GM18505 (cell line): ENCODE measurements at regions not wholly inside any gene's neighbourhood (a gene's known extent, or its start where the extent isn't known, plus 50 kb on each side); places are given as distances from the start of the nearest gene placed in this dataset.
"Not testable (repeated sequence)": the region's sequence is repeated elsewhere in the genome, so short reads cannot be mapped to it uniquely, and the experiment has no call there.

Experiments
- ATAC-seq: cut with Tn5 transposase; IDR thresholded peaks from one replicate; pipeline ENCODE4 v1.9.1; 2021; ENCODE audit not compliant: unreplicated experiment
- POLR2A ChIP-seq: IDR thresholded peaks from 4 replicates; pipeline ENCODE4 v1.6.1; 2011; ENCODE audit warnings: borderline replicate concordance; ENCODE audit not compliant: insufficient read depth, insufficient read length; ENCODE audit errors: extremely low read depth

DNA sequence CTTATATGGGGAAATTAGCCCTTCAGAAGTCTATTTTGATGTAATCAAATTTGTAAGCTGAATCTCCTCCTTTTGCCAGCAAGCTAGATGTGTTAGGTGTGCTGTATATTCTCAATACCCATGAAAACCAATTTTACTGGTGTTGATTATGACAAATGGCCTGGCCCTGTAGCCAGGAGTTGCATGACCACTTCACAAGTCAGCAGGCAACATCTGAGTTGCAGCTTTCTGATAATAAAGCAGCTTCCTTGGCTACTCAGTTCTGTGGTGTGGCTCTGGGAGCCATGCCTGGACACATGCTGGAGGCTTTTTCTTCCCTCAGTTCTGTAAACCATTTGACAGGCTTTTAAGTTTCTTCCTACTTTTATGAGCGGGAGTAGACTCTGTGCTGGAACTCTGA, 154.1 kb upstream of the CXCL13 start:
- ATAC-seq = no peak
- no peak for TF ChIP-seq POLR2A

DNA sequence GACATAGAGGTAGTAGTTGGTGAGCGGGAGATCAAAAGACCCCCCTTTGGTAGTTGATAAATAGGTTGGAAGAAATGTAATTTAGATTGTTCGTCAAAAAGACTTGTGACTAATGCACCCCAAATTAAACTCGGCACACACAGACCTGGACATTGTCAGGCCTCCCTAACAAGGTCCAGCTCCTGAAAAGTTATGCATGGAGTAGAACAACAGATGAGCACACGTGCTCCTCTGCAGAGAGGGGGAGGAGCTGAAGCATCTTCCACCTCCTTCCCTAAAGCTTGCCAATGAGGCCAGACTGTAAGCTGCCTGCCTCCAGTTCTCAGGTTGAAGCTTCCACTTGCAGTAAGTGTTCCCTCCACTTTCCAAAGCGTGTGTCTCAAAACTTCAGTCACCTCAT, 153.5 kb upstream of the CXCL13 start:
- ATAC-seq = not testable (repeated sequence)

DNA sequence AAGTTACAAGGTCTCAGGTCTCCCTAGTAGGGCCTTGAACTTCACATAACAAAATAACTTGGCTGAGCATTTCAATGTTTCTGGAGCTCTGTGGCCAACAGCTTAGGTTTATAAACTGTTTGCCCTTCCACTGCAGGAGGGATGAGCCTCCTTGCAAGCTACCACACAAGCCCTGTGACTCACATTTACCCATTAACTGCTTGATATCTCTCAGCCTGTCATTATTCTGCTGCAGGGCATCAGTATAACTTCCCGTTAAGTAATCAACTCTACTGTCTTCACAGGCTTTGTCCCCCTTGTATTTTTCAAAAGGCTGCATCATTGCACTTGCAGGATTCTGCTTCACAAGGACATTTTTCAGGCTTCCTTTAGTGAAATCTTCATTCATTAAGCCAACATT, 151.7 kb upstream of the CXCL13 start:
- ATAC-seq = no peak
- TF ChIP-seq POLR2A = no peak

DNA sequence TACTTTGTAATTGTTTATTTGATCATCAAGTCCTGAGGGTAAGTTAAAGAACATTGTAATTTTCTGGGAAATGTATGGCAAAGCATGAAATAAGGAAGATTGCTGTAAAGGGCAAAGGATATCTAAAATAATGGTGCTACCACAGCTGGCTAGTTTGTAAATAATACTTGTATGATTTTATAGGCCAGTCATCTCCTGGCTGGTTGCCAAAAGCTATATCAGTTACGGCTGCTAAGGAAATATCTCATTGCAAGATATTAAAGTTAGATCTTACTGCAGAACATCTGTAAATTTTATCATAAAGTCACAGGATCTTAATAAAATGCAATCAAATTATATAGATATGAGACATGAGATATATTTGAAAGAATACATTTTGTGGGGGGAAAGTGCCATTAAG, 150.8 kb upstream of the CXCL13 start:
- no peak for TF ChIP-seq POLR2A
- ATAC-seq = no peak

DNA sequence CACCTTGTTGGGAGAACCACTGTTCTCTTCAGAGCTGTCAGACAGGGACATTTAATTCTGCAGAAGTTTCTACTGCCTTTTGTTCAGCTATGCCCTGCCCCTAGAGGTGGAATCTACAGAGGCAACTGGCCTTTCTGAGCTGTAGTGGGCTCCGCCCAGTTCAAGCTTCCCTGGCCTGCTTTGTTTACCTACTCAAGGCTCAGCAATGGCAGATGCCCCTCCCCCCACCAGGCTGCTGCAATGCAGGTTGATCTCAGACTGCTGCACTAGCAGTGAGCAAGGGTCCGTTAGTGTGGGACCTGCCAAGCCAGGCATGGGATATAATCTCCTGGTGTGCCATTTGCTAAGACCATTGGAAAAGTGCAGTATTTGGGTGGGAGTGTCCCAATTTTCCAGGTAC, 141.5 kb upstream of the CXCL13 start:
- not testable (repeated sequence) for ATAC-seq

DNA sequence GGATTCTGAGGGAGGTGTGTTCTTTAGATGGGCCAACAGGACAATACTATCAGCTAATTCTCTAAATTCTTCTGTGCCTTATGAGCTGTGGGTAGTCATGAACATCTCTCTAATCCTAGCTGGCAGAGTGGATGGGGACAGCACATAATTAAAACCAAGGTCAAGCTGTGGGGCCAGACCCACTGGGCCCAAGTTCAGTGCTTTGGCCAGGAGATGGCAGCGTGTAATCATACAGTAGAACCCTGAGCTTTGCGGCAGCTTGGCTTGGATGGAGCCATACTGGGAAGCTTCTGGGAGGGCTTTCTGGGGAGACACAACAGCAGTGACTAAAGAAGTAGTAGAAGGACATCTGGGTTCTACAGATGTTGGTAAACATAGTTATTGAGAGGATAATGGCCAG, 140.3 kb upstream of the CXCL13 start:
- TF ChIP-seq POLR2A = no peak
- ATAC-seq = no peak

DNA sequence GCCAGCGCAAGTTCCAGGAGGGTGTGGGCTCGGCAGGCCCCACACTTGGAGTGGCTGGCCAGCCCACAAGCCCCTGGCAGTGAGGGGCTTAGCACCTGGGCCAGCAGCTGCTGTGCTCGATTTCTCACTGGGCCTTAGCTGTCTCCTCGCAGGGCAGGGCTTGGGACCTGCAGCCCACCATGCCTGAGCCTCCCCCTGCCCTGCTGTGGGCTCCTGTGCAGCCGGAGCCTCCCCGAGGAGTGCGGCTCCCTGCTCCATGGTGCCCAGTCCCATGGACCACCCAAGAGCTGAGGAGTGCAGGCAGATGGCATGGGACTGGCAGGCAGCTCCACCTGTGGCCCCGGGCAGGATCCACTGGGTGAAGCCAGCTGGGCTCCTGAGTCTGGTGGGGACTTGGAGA, 139.2 kb upstream of the CXCL13 start:
- no peak for ATAC-seq
- TF ChIP-seq POLR2A = no peak

DNA sequence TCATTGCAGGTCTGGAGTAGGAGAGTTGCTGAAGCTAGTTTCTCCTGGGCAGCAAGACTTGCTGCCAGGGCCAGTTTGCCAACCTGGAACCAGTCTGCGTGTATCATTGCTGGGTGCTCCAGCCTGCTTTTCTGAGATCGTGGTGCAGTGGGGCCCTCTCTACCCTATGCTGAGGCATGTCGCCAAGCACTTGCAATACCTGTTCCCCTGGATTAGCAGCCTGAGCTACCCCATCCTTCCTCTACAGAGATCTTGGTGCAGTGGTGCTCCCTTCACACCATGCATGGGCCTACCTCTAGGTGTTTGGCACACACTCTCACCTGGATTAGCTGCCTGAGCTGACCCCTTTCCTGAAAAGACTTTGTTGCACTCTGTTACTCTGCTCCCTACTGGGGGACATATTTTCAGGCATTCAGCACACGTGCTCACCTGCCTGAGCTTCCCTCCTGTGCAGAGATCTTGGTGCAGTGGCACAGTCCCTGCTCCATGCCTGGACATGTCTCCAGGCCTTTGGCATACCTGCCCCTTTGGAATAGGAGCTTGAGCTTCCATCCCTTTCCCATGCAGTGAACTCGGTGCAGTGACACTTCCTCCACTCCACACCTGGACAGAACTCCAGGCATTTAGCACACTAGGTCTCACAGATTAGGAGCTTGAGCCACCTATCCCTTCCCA, 133.7 kb upstream of the CXCL13 start:
- no peak for TF ChIP-seq POLR2A
- no peak for ATAC-seq

DNA sequence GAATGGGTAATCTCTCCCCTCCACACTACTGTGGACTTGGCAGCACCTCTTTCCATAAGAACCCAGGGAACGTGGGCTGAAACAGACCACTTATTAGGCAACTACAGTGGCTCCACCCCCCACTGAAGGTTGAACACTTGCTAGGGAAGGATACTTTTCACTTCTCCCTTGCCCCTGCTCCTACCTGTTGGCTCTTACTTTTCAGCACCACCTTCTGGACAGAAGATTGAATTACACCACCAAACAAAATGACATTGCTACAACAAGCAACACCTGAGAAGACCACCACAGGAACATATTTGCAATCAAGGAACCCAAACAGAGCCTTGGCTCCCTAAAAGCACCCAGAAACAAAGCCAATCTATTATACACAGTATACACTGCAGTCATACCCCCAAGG, 132.1 kb upstream of the CXCL13 start:
- ATAC-seq = no peak
- TF ChIP-seq POLR2A = no peak

DNA sequence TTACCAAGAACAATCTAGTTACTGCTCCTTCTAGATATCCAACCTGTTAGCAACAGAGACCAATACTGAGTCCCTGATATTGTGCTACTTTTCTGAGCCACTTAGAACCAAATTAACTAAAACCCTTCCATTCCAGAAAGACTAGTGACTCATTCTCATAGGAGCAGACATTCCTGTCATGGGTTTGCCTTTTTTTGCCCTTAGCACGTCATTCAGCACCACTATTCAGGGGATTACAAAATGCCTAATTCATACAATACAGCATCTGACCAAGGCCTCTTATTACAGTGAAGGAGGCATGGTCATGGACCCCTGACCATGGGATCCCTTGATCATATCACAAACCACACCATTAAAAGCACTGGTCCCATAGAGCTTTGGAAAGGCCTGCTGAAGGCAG, 123.8 kb upstream of the CXCL13 start:
- TF ChIP-seq POLR2A = no peak
- ATAC-seq = no peak

DNA sequence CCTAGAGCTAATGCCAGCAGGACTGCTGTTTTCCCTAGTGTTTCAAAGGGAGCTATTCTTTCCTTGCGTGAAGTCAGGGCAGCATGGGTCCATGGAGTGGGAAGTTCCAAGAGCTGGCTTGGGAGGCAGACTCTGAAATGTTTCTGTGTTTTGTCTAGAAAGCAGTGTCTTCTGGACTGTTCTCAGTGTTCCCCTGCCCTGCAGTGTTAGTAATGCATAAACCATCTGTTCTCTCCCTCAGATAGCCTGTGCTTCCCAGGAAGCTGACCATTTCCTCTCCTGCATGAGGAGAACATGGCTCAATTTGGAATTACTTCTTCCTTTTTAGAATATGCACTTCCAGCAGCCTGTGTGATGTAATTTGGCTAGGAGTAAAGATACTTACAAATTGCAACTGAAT, 116.7 kb upstream of the CXCL13 start:
- no peak for ATAC-seq
- TF ChIP-seq POLR2A = no peak

DNA sequence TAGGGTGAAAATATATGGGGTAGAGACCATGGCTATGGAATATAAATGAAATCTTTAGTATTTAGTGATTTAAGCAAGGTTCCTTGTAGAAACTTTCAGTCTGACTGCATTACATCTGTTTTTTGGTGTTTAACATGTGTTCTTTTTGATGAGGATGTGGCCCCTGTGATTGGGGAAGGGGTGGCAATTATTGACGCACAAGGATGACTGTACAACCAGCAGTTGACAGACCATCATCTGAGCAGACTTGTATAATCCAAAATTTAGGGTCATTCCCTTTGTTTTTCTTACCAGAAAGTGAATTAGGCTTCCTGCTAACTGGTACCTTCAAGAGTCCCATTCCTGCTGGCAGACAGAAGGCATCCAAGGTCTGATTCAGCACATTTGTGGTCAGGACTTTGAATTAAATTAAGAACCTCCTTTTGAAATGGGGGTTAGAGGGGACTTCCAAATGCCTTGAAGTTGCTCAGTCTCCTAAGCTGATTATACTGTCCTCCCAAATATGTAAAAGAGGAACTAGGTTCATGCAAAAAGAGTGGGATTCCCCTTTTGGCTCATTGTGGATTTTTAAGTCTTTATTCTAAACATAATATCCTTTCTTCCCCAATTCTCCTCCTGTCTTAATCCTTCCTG, 112.4 kb upstream of the CXCL13 start:
- ATAC-seq = peak; percentile 61
- no peak for TF ChIP-seq POLR2A

DNA sequence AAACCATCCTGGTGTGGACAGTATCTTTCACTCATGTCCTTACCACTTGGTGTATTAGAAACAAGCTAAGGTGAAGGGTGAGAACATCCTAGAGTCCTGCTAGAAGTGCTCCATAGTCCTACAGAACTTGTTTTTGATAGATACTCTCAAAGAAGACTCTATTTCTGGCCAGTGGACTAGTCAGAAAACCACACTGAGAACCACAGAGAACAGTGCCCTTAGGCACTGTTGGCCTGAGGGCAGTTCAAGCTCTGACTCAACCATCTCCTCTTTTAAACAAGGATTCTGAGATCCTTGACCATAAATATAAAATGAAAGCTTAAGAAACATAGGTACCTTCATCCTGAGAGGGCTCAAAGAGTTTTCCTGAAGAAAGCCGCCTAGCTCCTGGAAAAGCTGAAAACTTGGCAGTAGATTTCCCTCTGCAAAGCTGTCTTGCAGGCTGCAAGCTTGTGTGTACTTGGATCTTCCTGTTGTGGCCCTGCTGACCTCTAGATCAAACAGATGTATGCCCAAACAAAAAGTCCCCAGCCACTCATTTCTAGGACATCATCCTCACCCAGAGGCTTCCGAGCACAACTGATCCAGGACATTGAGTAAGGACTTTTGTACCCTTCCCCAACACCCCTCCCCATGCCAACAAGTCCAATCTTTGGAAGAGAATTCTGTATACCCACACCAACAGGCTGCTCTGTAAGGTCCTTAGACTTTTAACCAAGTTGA, 111.6 kb upstream of the CXCL13 start:
- peak; percentile 33 for ATAC-seq
- TF ChIP-seq POLR2A = no peak

DNA sequence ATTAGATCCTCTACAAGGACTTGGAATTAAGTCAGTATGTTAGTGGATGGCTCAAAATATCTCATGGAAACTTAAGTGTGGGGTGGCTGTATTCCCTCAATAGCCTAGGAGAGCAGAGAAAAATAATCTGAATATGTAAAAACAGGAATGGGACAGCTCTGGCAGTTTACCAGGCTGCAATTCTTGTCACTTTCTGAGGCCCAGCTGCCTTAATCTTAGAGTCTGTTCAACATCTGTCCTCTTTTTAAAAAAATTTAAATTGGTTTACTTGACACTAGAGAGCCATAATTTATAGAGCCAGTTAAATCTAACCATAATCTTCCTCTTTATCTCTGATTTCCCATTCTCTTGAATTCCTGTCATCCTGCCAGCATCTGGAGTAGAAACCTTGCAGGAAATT, 109.2 kb upstream of the CXCL13 start:
- ATAC-seq = no peak
- TF ChIP-seq POLR2A = no peak
